ENCODE measurements at regions not wholly inside any gene's neighbourhood (a gene's known extent, or its start where the extent isn't known, plus 50 kb on each side); places are given as distances from the start of the nearest gene placed in this dataset.

- FAIRE-seq (no peak), DNase-seq (ENCODE audit: low read depth, low spot score) (no peak)
- TF ChIP-seq CTCF (optimal IDR thresholded peaks at IDR 0.05 in 1 of 3, IDR thresholded peaks at IDR 0.05 in 1 of 3, conservative IDR thresholded peaks at IDR 0.05 in 1 of 3; ENCODE audit: extremely low read depth in 1 of 3, insufficient read depth in 2 of 3, low read length in 3 of 3), result no peak
- no peak for TF ChIP-seq EZH2 (IDR thresholded peaks at IDR 0.05; ENCODE audit: low read length)
- Histone ChIP-seq H3K27me3 (ENCODE audit: control insufficient read depth, extremely low read depth, insufficient read depth, low read length) (no peaks in the 10 kb centered on the region), H3K36me3 (ENCODE audit: control insufficient read depth in 2 of 2, extremely low read depth in 1 of 2, insufficient read depth in 2 of 2, low read length in 2 of 2) (no peaks in the 10 kb centered on the region), H3K4me2 (ENCODE audit: control insufficient read depth, extremely low read depth, insufficient read depth, low read depth, low read length) (no peak overlapping the region), H3K9ac (ENCODE audit: control insufficient read depth, extremely low read depth, insufficient read depth, low read length) (no peak overlapping the region), H3K27ac (ENCODE audit: control insufficient read depth, insufficient read depth, low read length) (no peak overlapping the region), H4K20me1 (ENCODE audit: control insufficient read depth, extremely low read depth, insufficient read depth, low read length) (no peaks in the 10 kb centered on the region), H3K4me1 (ENCODE audit: control insufficient read depth, extremely low read depth, insufficient read depth, low read length) (no peaks in the 10 kb centered on the region), H3K79me2 (ENCODE audit: control insufficient read depth, insufficient read depth, low read length) (no peaks in the 10 kb centered on the region), H3K4me3 (ENCODE audit: control insufficient read depth in 2 of 3, extremely low read depth in 1 of 3, insufficient read depth in 2 of 3, low read depth in 1 of 3, low read length in 3 of 3) (no peak overlapping the region), H3K9me3 (ENCODE audit: control insufficient read depth, low read depth, low read length) (no peaks in the 10 kb centered on the region), H3K9me1 (ENCODE audit: control insufficient read depth, extremely low read depth, insufficient read depth, low read length) (no peaks in the 10 kb centered on the region), H2AFZ (ENCODE audit: control insufficient read depth, low read length) (no peak overlapping the region)
- dilution Hi-C loops (cut with MboI; ENCODE audit: extremely low pct_ligation_motif_present, low sequenced_read_pairs), result no loop called here
These were observed 489.6 kb upstream of the NR2F2 start for GRCh38 chr15:95840855-95841254.

DNA sequence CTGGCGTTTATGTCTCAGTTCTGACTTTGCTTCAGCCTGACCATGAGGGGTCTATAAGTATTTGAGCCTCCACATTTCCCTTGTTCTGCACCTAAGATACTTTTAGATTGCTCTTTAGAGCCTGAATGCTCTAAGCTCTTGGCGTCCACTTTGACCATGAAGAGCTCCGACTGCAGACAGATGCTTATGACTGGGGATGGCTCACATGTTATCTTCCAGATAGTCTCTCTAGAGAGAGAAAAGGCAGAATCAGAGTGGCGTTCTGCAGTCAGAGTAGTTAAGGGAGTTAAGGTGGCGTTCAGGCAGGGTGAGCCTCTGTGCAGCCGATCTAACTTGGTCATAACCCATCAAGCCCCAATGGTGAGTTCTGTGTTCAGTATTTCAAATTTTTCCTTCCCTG, 487.9 kb upstream of the NR2F2 start:
- H3K4me2 ChIP-seq (ENCODE audit: control insufficient read depth, extremely low read depth, insufficient read depth, low read depth, low read length), result no peak overlapping the region
- no peaks in the 10 kb centered on the region for H3K9me1 ChIP-seq (ENCODE audit: control insufficient read depth, extremely low read depth, insufficient read depth, low read length)
- H3K4me1 ChIP-seq (ENCODE audit: control insufficient read depth, extremely low read depth, insufficient read depth, low read length), result no peaks in the 10 kb centered on the region
- dilution Hi-C loops (cut with MboI; ENCODE audit: extremely low pct_ligation_motif_present, low sequenced_read_pairs), result no loop called here
- H3K9ac ChIP-seq (ENCODE audit: control insufficient read depth, extremely low read depth, insufficient read depth, low read length), result no peak overlapping the region
- H3K4me3 ChIP-seq (ENCODE audit: control insufficient read depth in 2 of 3, extremely low read depth in 1 of 3, insufficient read depth in 2 of 3, low read depth in 1 of 3, low read length in 3 of 3), result no peak overlapping the region
- H4K20me1 ChIP-seq (ENCODE audit: control insufficient read depth, extremely low read depth, insufficient read depth, low read length), result no peaks in the 10 kb centered on the region
- H2AFZ ChIP-seq (ENCODE audit: control insufficient read depth, low read length), result no peak overlapping the region
- DNase-seq (ENCODE audit: low read depth, low spot score) (no peak), FAIRE-seq (no peak)
- H3K27me3 ChIP-seq (ENCODE audit: control insufficient read depth, extremely low read depth, insufficient read depth, low read length), result no peaks in the 10 kb centered on the region
- H3K79me2 ChIP-seq (ENCODE audit: control insufficient read depth, insufficient read depth, low read length), result no peaks in the 10 kb centered on the region
- TF ChIP-seq CTCF (optimal IDR thresholded peaks at IDR 0.05 in 1 of 3, IDR thresholded peaks at IDR 0.05 in 1 of 3, conservative IDR thresholded peaks at IDR 0.05 in 1 of 3; ENCODE audit: extremely low read depth in 1 of 3, insufficient read depth in 2 of 3, low read length in 3 of 3), result no peak
- TF ChIP-seq EZH2 (IDR thresholded peaks at IDR 0.05; ENCODE audit: low read length), result no peak
- no peak overlapping the region for H3K27ac ChIP-seq (ENCODE audit: control insufficient read depth, insufficient read depth, low read length)
- H3K9me3 ChIP-seq (ENCODE audit: control insufficient read depth, low read depth, low read length), result no peaks in the 10 kb centered on the region
- H3K36me3 ChIP-seq (ENCODE audit: control insufficient read depth in 2 of 2, extremely low read depth in 1 of 2, insufficient read depth in 2 of 2, low read length in 2 of 2), result no peaks in the 10 kb centered on the region

Data from keratinocyte (primary cell).